K562 (cell line): ENCODE measurements at regions not wholly inside any gene's neighbourhood (a gene's known extent, or its start where the extent isn't known, plus 50 kb on each side); places are given as distances from the start of the nearest gene placed in this dataset.

ENCODE experiments used
- ATAC-seq: fragments of 200-7000 bp; cut with Tn5 transposase; 3 replicates; pipeline ENCODE4 v1.9.1; 2020; ENCODE audit warnings: moderate library complexity
- BruUV-seq: library from RNA; stranded (reverse); fragments of 400-500 nt; replicated peaks from 2 replicates; lab custom pipeline; 2021; lab: Mats Ljungman, UMichigan
- CTCF ChIA-PET: fragments of 300-600 bp; formaldehyde crosslinking; extraction: SDS; loops from one replicate; lab custom pipeline; 2021; ENCODE audit warnings: low intra/inter-chr PET ratio; lab: Yijun Ruan, JAX
- POLR2A ChIA-PET: fragments of 300-600, 350-650 bp; sonication (Branson Sonifier 250); formaldehyde crosslinking; extraction: SDS; loops from one replicate; lab custom pipeline; 2021; ENCODE audit warnings: antibody characterized with exemption, inconsistent platforms; lab: Yijun Ruan, JAX
- DNase-seq, 4 experiments: peaks; one replicate each; pipeline versions ENCODE4 v3.0.0 to v3.0.0-alpha.2; 2011 to 2018; ENCODE audit warnings: low spot score in 3 of 4, mixed read lengths in 3 of 4; ENCODE audit errors: extremely low read depth in 1 of 4
- FAIRE-seq: peaks from 2 replicates; lab custom pipeline; 2011; peaks lifted over from hg19 to GRCh38; lab: Jason Lieb, UNC
- H2AFZ ChIP-seq: 2 replicates; pipeline ENCODE4 v1.6.0; 2011; ENCODE audit warnings: low read depth, low read length, control low read depth, inconsistent platforms
- H3K27ac ChIP-seq: fragments of 200-600 bp; 3 replicates; pipeline ENCODE4 v1.8.0; 2011; ENCODE audit warnings: low read depth, mild to moderate bottlenecking, control low read depth, inconsistent platforms, low read length, moderate library complexity, mixed read lengths; ENCODE audit errors: extremely low read depth
- H3K27me3 ChIP-seq, 2 experiments: fragments of 300-600 bp in 1 of 2; 2 replicates in 1 of 2; 3 replicates in 1 of 2; pipeline versions ENCODE4 v1.6.0 to v1.8.0; 2011; ENCODE audit warnings: inconsistent platforms in 2 of 2, low read length in 2 of 2, mild to moderate bottlenecking in 1 of 2, mixed read lengths in 1 of 2, moderate library complexity in 1 of 2; ENCODE audit not compliant: control insufficient read depth in 2 of 2, insufficient read depth in 2 of 2
- H3K36me3 ChIP-seq: fragments of 300-600 bp; 3 replicates; pipeline ENCODE4 v1.8.0; 2011; ENCODE audit warnings: mild to moderate bottlenecking, low read length, inconsistent platforms; ENCODE audit not compliant: control insufficient read depth, insufficient read depth
- H3K4me1 ChIP-seq, 2 experiments: fragments of 200-600 bp in 1 of 2; replicated peaks in 1 of 2; 2 replicates in 1 of 2; 3 replicates in 1 of 2; pipeline versions ENCODE4 v1.5.1 to v1.8.0; 2011; ENCODE audit warnings: inconsistent platforms in 2 of 2, low read length in 2 of 2, mild to moderate bottlenecking in 1 of 2, mixed read lengths in 1 of 2, moderate library complexity in 1 of 2; ENCODE audit not compliant: control insufficient read depth in 2 of 2, insufficient read depth in 2 of 2
- H3K4me2 ChIP-seq: 2 replicates; pipeline ENCODE4 v1.6.1; 2011; ENCODE audit warnings: low read length, control low read depth, inconsistent platforms, mixed read lengths; ENCODE audit not compliant: insufficient read depth
- H3K4me3 ChIP-seq: fragments of 200-600 bp; sonication (generic), shearing (Covaris generic); 2 replicates; pipeline ENCODE4 v1.5.1; 2016; ENCODE audit warnings: control low read depth, inconsistent platforms
- H3K79me2 ChIP-seq: fragments of 200-600 bp; 3 replicates; pipeline ENCODE4 v1.8.0; 2011; ENCODE audit warnings: low read length, inconsistent platforms; ENCODE audit not compliant: control insufficient read depth, insufficient read depth
- H3K9ac ChIP-seq, 2 experiments: 2 replicates each; pipeline versions ENCODE4 v1.6.0 to v1.6.1; 2011; ENCODE audit warnings: low read depth in 2 of 2, low read length in 2 of 2, control low read depth in 1 of 2, inconsistent platforms in 1 of 2, mild to moderate bottlenecking in 1 of 2, mixed read lengths in 1 of 2; ENCODE audit not compliant: insufficient read depth in 1 of 2
- H3K9me1 ChIP-seq: one replicate; pipeline ENCODE4 v1.6.0; 2011; ENCODE audit warnings: inconsistent platforms, mild to moderate bottlenecking, low read length, moderate library complexity; ENCODE audit not compliant: control insufficient read depth, insufficient read depth
- H3K9me3 ChIP-seq: replicated peaks from 2 replicates; pipeline ENCODE4 v1.5.1; 2011; ENCODE audit warnings: low read depth, low read length, inconsistent platforms; ENCODE audit not compliant: control insufficient read depth, insufficient read depth
- H4K20me1 ChIP-seq: replicated peaks from 2 replicates; pipeline ENCODE4 v1.6.1; 2011; ENCODE audit warnings: low read length, inconsistent platforms, mixed read lengths; ENCODE audit not compliant: control insufficient read depth, insufficient read depth
- BRCA1 ChIP-seq, 2 experiments: fragments of 450-650 bp in 1 of 2; sonication (generic) in 1 of 2; formaldehyde crosslinking in 1 of 2; IDR thresholded peaks; 2 replicates each; pipeline versions ENCODE4 v1.5.0 to v1.6.1; 2017 to 2020; ENCODE audit warnings: mild to moderate bottlenecking in 1 of 2, missing genetic modification reagents in 1 of 2
- KAT2B ChIP-seq: IDR thresholded peaks from one replicate; pipeline ENCODE4 v1.6.1; 2012; ENCODE audit warnings: low read depth, mild to moderate bottlenecking, control low read depth, inconsistent platforms, low read length, moderate library complexity
- MCM2 ChIP-seq: fragments of 450-650 bp; IDR thresholded peaks from 2 replicates; pipeline ENCODE4 v1.6.1; 2017; ENCODE audit warnings: low read depth, mild to moderate bottlenecking
- NRF1 ChIP-seq, 2 experiments: fragments of 450-650 bp; IDR thresholded peaks in 1 of 2; conservative IDR thresholded peaks in 1 of 2; 2 replicates each; pipeline ENCODE4 v1.6.1; 2014; ENCODE audit warnings: mild to moderate bottlenecking in 2 of 2
- ZSCAN29 ChIP-seq: fragments of 450-650 bp; IDR thresholded peaks from 2 replicates; pipeline ENCODE4 v1.6.1; 2017
- in situ Hi-C: fragments of 300-500 bp; cut with MboI; formaldehyde crosslinking; loops from 4 replicates; pipeline ENCODE4 v1.15.0; 2018; ENCODE audit warnings: inconsistent platforms, mixed read lengths
- intact Hi-C: fragments of 100-400 bp; cut with micrococcal nuclease; formaldehyde crosslinking; loops from 2 replicates; pipeline ENCODE4 v1.14.2; 2022
- TF ChIP-seq, protein P1 (sequence below): fragments of 450-650 bp; IDR thresholded peaks from 2 replicates; pipeline ENCODE4 v1.6.1; 2016; ENCODE audit warnings: low read depth
- TF ChIP-seq, protein P2 (sequence below): IDR thresholded peaks from 3 replicates; pipeline ENCODE4 v1.6.1; 2011; ENCODE audit warnings: borderline replicate concordance, mild to moderate bottlenecking; ENCODE audit not compliant: insufficient read length, insufficient read depth

DNA sequence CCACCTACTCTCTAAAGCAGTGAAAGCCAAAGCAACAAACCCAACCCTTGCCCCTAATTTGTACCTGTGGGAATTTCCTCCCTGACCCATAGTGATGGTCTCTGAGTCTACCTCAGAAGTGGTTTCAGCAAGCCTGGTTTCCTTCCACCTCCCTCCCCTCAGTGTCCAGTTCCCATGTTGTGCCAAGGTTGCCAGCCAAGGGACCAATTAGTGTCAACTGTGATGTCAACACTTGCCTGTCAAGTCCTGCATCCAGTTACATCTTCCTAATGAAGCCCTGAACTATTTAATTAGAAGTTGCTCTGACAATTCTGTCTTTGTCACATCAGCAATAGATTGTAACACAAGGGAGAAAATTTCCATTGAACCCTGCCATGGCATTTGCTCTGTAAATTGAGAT, 194.4 kb upstream of the CCDC196 start:
- Histone ChIP-seq H3K4me2 (no peak overlapping the region), H3K9me3 (no peaks in the 10 kb centered on the region), H3K9me1 (no peaks in the 10 kb centered on the region), H3K27me3 (no peaks in the 10 kb centered on the region), H4K20me1 (no peaks in the 10 kb centered on the region), H3K27ac (no peak overlapping the region), H3K79me2 (no peaks in the 10 kb centered on the region), H3K9ac (no peak overlapping the region), H2AFZ (no peak overlapping the region), H3K36me3 (no peaks in the 10 kb centered on the region), H3K4me1 (no peaks in the 10 kb centered on the region), H3K4me3 (no peak overlapping the region)
- BruUV-seq: no TSS peak
- intact Hi-C loops: no loop called here
- CTCF ChIA-PET: no interaction called here
- ATAC-seq (no peak), FAIRE-seq (no peak), DNase-seq (no peak)
- in situ Hi-C loops: no loop called here
- POLR2A ChIA-PET: no interaction called here
- TF ChIP-seq, protein P1, sequence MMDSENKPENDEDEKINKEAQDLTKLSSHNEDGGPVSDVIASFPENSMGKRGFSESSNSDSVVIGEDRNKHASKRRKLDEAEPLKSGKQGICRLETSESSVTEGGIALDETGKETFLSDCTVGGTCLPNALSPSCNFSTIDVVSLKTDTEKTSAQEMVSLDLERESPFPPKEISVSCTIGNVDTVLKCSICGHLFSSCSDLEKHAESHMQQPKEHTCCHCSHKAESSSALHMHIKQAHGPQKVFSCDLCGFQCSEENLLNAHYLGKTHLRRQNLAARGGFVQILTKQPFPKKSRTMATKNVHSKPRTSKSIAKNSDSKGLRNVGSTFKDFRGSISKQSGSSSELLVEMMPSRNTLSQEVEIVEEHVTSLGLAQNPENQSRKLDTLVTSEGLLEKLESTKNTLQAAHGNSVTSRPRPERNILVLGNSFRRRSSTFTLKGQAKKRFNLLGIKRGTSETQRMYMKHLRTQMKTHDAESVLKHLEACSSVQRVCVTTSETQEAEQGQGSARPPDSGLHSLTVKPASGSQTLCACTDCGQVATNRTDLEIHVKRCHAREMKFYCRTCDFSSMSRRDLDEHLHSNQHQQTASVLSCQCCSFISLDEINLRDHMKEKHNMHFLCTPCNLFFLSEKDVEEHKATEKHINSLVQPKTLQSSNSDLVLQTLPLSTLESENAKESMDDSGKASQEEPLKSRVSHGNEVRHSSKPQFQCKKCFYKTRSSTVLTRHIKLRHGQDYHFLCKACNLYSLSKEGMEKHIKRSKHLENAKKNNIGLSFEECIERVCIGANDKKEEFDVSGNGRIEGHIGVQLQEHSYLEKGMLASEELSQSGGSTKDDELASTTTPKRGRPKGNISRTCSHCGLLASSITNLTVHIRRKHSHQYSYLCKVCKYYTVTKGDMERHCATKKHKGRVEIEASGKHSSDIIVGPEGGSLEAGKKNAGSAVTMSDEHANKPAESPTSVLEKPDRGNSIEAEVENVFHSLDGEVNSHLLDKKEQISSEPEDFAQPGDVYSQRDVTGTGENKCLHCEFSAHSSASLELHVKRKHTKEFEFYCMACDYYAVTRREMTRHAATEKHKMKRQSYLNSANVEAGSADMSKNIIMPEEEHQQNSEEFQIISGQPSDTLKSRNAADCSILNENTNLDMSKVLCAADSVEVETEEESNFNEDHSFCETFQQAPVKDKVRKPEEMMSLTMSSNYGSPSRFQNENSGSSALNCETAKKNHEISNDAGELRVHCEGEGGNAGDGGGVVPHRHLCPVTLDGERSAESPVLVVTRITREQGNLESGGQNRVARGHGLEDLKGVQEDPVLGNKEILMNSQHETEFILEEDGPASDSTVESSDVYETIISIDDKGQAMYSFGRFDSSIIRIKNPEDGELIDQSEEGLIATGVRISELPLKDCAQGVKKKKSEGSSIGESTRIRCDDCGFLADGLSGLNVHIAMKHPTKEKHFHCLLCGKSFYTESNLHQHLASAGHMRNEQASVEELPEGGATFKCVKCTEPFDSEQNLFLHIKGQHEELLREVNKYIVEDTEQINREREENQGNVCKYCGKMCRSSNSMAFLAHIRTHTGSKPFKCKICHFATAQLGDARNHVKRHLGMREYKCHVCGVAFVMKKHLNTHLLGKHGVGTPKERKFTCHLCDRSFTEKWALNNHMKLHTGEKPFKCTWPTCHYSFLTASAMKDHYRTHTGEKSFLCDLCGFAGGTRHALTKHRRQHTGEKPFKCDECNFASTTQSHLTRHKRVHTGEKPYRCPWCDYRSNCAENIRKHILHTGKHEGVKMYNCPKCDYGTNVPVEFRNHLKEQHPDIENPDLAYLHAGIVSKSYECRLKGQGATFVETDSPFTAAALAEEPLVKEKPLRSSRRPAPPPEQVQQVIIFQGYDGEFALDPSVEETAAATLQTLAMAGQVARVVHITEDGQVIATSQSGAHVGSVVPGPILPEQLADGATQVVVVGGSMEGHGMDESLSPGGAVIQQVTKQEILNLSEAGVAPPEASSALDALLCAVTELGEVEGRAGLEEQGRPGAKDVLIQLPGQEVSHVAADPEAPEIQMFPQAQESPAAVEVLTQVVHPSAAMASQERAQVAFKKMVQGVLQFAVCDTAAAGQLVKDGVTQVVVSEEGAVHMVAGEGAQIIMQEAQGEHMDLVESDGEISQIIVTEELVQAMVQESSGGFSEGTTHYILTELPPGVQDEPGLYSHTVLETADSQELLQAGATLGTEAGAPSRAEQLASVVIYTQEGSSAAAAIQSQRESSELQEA: no peak
- TF ChIP-seq, protein P2, sequence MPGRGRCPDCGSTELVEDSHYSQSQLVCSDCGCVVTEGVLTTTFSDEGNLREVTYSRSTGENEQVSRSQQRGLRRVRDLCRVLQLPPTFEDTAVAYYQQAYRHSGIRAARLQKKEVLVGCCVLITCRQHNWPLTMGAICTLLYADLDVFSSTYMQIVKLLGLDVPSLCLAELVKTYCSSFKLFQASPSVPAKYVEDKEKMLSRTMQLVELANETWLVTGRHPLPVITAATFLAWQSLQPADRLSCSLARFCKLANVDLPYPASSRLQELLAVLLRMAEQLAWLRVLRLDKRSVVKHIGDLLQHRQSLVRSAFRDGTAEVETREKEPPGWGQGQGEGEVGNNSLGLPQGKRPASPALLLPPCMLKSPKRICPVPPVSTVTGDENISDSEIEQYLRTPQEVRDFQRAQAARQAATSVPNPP: no peak
- no peak for TF ChIP-seq KAT2B
- TF ChIP-seq NRF1 (conservative IDR thresholded peaks at IDR 0.05 in 1 of 2, IDR thresholded peaks at IDR 0.05 in 1 of 2): no peak
- no peak for TF ChIP-seq ZSCAN29
- no peak for TF ChIP-seq MCM2
- TF ChIP-seq BRCA1 (IDR thresholded peaks at IDR 0.05): no peak
- no peak for TF ChIP-seq BRCA1 (CRISPR knock-in tag; IDR thresholded peaks at IDR 0.05)
